COLO668 (cell line): ENCODE measurements at regions not wholly inside any gene's neighbourhood (a gene's known extent, or its start where the extent isn't known, plus 50 kb on each side); places are given as distances from the start of the nearest gene placed in this dataset.

ENCODE experiments used
- DNase-seq: peaks from one replicate; lab custom pipeline; 2025; ENCODE audit not compliant: unreplicated experiment; lab: John Stamatoyannopoulos, UW

GRCh38 chr5:165928971-165929370 lies 2362.5 kb upstream of the WWC1 start:
- DNase-seq = no peak

- DNase-seq = no peak
These were observed 2350.9 kb upstream of the WWC1 start for GRCh38 chr5:165940541-165940940.

- no peak for DNase-seq
These were observed 2334.6 kb upstream of the WWC1 start for GRCh38 chr5:165956854-165957253.

GRCh38 chr5:165981671-165982070 lies 2309.8 kb upstream of the WWC1 start:
- DNase-seq = no peak

- DNase-seq = no peak
These were observed 2295.1 kb upstream of the WWC1 start for GRCh38 chr5:165996201-165996875.

GRCh38 chr5:165999693-166000320 lies 2291.6 kb upstream of the WWC1 start:
- DNase-seq = no peak

GRCh38 chr5:166004006-166004405 lies 2287.4 kb upstream of the WWC1 start:
- no peak for DNase-seq

- DNase-seq = no peak
These were observed 2278.0 kb upstream of the WWC1 start for GRCh38 chr5:166013415-166013814.

- no peak for DNase-seq
These were observed 2277.2 kb upstream of the WWC1 start for GRCh38 chr5:166014256-166014655.

GRCh38 chr5:166018716-166019115 lies 2272.7 kb upstream of the WWC1 start:
- no peak for DNase-seq

- no peak for DNase-seq
These were observed 2269.4 kb upstream of the WWC1 start for GRCh38 chr5:166022065-166022464.

GRCh38 chr5:166024970-166025369 lies 2266.5 kb upstream of the WWC1 start:
- DNase-seq = no peak

- DNase-seq = no peak
These were observed 2263.9 kb upstream of the WWC1 start for GRCh38 chr5:166027582-166027981.

GRCh38 chr5:166031926-166032325 lies 2259.5 kb upstream of the WWC1 start:
- no peak for DNase-seq

GRCh38 chr5:166032601-166033000 lies 2258.8 kb upstream of the WWC1 start:
- no peak for DNase-seq

- no peak for DNase-seq
These were observed 2245.5 kb upstream of the WWC1 start for GRCh38 chr5:166045961-166046360.

- DNase-seq = no peak
These were observed 2244.5 kb upstream of the WWC1 start for GRCh38 chr5:166046956-166047355.

- no peak for DNase-seq
These were observed 2240.9 kb upstream of the WWC1 start for GRCh38 chr5:166050531-166050930.

- no peak for DNase-seq
These were observed 2232.8 kb upstream of the WWC1 start for GRCh38 chr5:166058660-166059059.

- no peak for DNase-seq
These were observed 2229.4 kb upstream of the WWC1 start for GRCh38 chr5:166062094-166062493.

- DNase-seq = no peak
These were observed 2228.7 kb upstream of the WWC1 start for GRCh38 chr5:166062719-166063118.

- DNase-seq = no peak
These were observed 2228.2 kb upstream of the WWC1 start for GRCh38 chr5:166063261-166063660.
